SK-N-SH treated with all-trans-retinoic acid at 6 μM for 48 hours (cell line): ENCODE measurements at regions not wholly inside any gene's neighbourhood (a gene's known extent, or its start where the extent isn't known, plus 50 kb on each side); places are given as distances from the start of the nearest gene placed in this dataset.

Experiments
- ARNTL ChIP-seq: fragments of 450-650 bp; formaldehyde crosslinking; IDR thresholded peaks from 2 replicates; pipeline ENCODE4 v1.5.0; 2020; ENCODE audit warnings: low read depth, mild to moderate bottlenecking, moderate library complexity, borderline replicate concordance
- GLIS3 ChIP-seq: fragments of 250-450 bp; sonication (Bioruptor Pico); IDR thresholded peaks from 2 replicates; pipeline ENCODE4 v1.5.0; 2020; ENCODE audit warnings: mild to moderate bottlenecking, moderate library complexity
- ISL1 ChIP-seq: fragments of 250-450 bp; sonication (Bioruptor Pico); IDR thresholded peaks from 2 replicates; pipeline ENCODE4 v2.1.2; 2022; ENCODE audit warnings: mild to moderate bottlenecking, moderate library complexity
- PATZ1 ChIP-seq: fragments of 250-450 bp; sonication (Bioruptor Pico); IDR thresholded peaks from 2 replicates; pipeline ENCODE4 v1.8.0; 2020; ENCODE audit warnings: mild to moderate bottlenecking, moderate library complexity, borderline replicate concordance
- RARB ChIP-seq: fragments of 250-450 bp; sonication (Bioruptor Pico); IDR thresholded peaks from 2 replicates; pipeline ENCODE4 v1.8.0; 2021; ENCODE audit warnings: mild to moderate bottlenecking, moderate library complexity
- TCF4 ChIP-seq: fragments of 250-450 bp; sonication (Bioruptor Pico); IDR thresholded peaks from 2 replicates; pipeline ENCODE4 v1.8.0; 2021; ENCODE audit warnings: mild to moderate bottlenecking, moderate library complexity, borderline replicate concordance
- ZFP3 ChIP-seq: fragments of 250-450 bp; sonication (Bioruptor Pico); IDR thresholded peaks from 2 replicates; pipeline ENCODE4 v1.5.0; 2020; ENCODE audit warnings: mild to moderate bottlenecking, moderate library complexity
- ZFP30 ChIP-seq: fragments of 450-650 bp; formaldehyde crosslinking; IDR thresholded peaks from 2 replicates; pipeline ENCODE4 v1.5.0; 2022; ENCODE audit warnings: mild to moderate bottlenecking, moderate library complexity
- ZNF70 ChIP-seq: fragments of 450-650 bp; formaldehyde crosslinking; IDR thresholded peaks from 2 replicates; pipeline ENCODE4 v1.5.0; 2020; ENCODE audit warnings: mild to moderate bottlenecking, moderate library complexity
- ZNF8 ChIP-seq: fragments of 450-650 bp; formaldehyde crosslinking; IDR thresholded peaks from 2 replicates; pipeline ENCODE4 v1.5.0; 2020; ENCODE audit warnings: mild to moderate bottlenecking, moderate library complexity
- TF ChIP-seq, protein P1 (sequence below): fragments of 250-450 bp; sonication (Bioruptor Pico); IDR thresholded peaks from 2 replicates; pipeline ENCODE4 v1.5.1; 2020; ENCODE audit warnings: low read depth, mild to moderate bottlenecking, moderate library complexity

DNA sequence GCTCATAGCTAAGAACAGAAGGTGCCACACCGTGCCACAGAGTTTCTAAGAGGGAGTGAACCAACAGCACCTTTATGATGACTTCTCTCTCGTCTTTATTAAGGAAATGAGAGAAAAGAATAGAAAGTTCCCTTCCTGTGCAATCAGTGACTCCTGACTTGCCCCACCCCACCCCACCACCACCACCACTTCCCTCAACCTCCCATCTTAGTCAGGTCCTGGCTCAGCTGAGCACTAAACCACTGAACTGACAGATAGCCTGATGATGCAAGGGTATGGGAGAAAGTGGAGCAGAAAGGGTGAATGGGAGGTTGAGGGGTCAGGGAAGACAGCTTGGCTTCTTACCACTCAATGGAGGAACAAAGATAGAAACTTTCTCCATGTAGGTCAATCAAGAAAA, 75.2 kb upstream of the RMDN2 start:
- no peak for TF ChIP-seq TCF4 (CRISPR knock-in tag)
- no peak for TF ChIP-seq ISL1 (CRISPR knock-in tag)
- no peak for TF ChIP-seq ZNF70
- no peak for TF ChIP-seq PATZ1 (CRISPR knock-in tag)
- no peak for TF ChIP-seq RARB (CRISPR knock-in tag)
- no peak for TF ChIP-seq ZNF8
- no peak for TF ChIP-seq ZFP3 (CRISPR knock-in tag)
- TF ChIP-seq, protein P1, sequence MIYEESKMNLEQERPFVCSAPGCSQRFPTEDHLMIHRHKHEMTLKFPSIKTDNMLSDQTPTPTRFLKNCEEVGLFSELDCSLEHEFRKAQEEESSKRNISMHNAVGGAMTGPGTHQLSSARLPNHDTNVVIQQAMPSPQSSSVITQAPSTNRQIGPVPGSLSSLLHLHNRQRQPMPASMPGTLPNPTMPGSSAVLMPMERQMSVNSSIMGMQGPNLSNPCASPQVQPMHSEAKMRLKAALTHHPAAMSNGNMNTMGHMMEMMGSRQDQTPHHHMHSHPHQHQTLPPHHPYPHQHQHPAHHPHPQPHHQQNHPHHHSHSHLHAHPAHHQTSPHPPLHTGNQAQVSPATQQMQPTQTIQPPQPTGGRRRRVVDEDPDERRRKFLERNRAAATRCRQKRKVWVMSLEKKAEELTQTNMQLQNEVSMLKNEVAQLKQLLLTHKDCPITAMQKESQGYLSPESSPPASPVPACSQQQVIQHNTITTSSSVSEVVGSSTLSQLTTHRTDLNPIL: no peak
- no peak for TF ChIP-seq ZFP30 (CRISPR knock-in tag)
- TF ChIP-seq ARNTL (CRISPR knock-in tag): no peak
- TF ChIP-seq GLIS3 (CRISPR knock-in tag): no peak
